B cell (primary cell): ENCODE measurements at regions not wholly inside any gene's neighbourhood (a gene's known extent, or its start where the extent isn't known, plus 50 kb on each side); places are given as distances from the start of the nearest gene placed in this dataset.

Experiments used
- EZH2 ChIP-seq: IDR thresholded peaks from 2 replicates; pipeline ENCODE4 v1.6.1; 2012; ENCODE audit warnings: borderline replicate concordance, low read depth, mild to moderate bottlenecking, moderate library complexity, low read length; ENCODE audit not compliant: insufficient read depth, poor library complexity, severe bottlenecking
- TF ChIP-seq, protein P1 (sequence below): fragments of 200-600 bp; IDR thresholded peaks from one replicate; pipeline ENCODE4 v1.8.0; 2022; ENCODE audit warnings: antibody characterized with exemption, mild to moderate bottlenecking

DNA sequence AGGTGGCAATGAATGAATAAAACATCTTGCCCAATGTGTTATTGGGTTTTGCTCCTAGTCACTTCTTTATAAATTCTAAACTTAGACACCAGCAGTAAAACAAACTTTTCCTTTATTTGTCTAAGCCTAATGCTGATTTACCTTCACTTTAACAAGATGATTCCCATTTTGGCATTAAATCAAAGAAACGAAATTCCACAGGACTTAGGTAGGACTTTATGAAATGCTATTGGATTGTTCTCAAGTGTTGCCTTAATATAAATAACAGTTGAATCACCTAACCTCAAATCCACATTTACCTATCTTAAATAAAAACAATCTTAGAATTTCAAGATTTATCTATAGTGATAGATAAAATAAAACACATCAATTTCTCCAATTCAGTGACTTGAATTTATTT, 831.8 kb downstream of the EPHA7 start:
- TF ChIP-seq, protein P1, sequence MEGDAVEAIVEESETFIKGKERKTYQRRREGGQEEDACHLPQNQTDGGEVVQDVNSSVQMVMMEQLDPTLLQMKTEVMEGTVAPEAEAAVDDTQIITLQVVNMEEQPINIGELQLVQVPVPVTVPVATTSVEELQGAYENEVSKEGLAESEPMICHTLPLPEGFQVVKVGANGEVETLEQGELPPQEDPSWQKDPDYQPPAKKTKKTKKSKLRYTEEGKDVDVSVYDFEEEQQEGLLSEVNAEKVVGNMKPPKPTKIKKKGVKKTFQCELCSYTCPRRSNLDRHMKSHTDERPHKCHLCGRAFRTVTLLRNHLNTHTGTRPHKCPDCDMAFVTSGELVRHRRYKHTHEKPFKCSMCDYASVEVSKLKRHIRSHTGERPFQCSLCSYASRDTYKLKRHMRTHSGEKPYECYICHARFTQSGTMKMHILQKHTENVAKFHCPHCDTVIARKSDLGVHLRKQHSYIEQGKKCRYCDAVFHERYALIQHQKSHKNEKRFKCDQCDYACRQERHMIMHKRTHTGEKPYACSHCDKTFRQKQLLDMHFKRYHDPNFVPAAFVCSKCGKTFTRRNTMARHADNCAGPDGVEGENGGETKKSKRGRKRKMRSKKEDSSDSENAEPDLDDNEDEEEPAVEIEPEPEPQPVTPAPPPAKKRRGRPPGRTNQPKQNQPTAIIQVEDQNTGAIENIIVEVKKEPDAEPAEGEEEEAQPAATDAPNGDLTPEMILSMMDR = no peak
- TF ChIP-seq EZH2 = no peak
